ENCODE measurements at regions not wholly inside any gene's neighbourhood (a gene's known extent, or its start where the extent isn't known, plus 50 kb on each side); places are given as distances from the start of the nearest gene placed in this dataset.
A peak's percentile ranks its signal among the peaks of the same experiment; 100 is the strongest.

- no peak for TF ChIP-seq CTCF (IDR thresholded peaks at IDR 0.05)
- TF ChIP-seq EZH2phosphoT487 (IDR thresholded peaks at IDR 0.05): no peak
- TF ChIP-seq EZH2 (IDR thresholded peaks at IDR 0.05): no peak
- peaks cover 7% of the 10 kb centered on the region for H3F3A ChIP-seq (ENCODE audit: low read depth)
- H3K4me1 Mint-ChIP-seq: peaks cover 35% of the 10 kb centered on the region
- no peaks in the 10 kb centered on the region for H3K36me3 ChIP-seq
- H3K4me3 Mint-ChIP-seq: no peak overlapping the region
- no peaks in the 10 kb centered on the region for H3K9me3 ChIP-seq (ENCODE audit: low read depth)
- no peaks in the 10 kb centered on the region for H3K9me3 Mint-ChIP-seq
- H3K79me2 ChIP-seq (ENCODE audit: low read depth): no peaks in the 10 kb centered on the region
- H3K4me1 ChIP-seq: peaks cover 30% of the 10 kb centered on the region
- no peak overlapping the region for H3K4me2 ChIP-seq
- no peak for DNase-seq (ENCODE audit: low spot score)
- peaks cover 4% of the 10 kb centered on the region for H3K27me3 Mint-ChIP-seq (ENCODE audit: insufficient read depth, low read depth)
- no peaks in the 10 kb centered on the region for H3K36me3 Mint-ChIP-seq
- no peak overlapping the region for H3K27ac ChIP-seq
- H3K27ac Mint-ChIP-seq: no peak overlapping the region
- H3K9ac ChIP-seq: no peak overlapping the region
- H3K27me3 ChIP-seq: no peaks in the 10 kb centered on the region
- no peaks in the 10 kb centered on the region for H4K20me1 ChIP-seq (ENCODE audit: low read depth)
- no peak overlapping the region for H2AFZ ChIP-seq (replicated peaks)
- H3K4me3 ChIP-seq: no peak overlapping the region
Measured at GRCh38 chr7:121578669-121579068, 182.6 kb upstream of the FAM3C start.

DNA sequence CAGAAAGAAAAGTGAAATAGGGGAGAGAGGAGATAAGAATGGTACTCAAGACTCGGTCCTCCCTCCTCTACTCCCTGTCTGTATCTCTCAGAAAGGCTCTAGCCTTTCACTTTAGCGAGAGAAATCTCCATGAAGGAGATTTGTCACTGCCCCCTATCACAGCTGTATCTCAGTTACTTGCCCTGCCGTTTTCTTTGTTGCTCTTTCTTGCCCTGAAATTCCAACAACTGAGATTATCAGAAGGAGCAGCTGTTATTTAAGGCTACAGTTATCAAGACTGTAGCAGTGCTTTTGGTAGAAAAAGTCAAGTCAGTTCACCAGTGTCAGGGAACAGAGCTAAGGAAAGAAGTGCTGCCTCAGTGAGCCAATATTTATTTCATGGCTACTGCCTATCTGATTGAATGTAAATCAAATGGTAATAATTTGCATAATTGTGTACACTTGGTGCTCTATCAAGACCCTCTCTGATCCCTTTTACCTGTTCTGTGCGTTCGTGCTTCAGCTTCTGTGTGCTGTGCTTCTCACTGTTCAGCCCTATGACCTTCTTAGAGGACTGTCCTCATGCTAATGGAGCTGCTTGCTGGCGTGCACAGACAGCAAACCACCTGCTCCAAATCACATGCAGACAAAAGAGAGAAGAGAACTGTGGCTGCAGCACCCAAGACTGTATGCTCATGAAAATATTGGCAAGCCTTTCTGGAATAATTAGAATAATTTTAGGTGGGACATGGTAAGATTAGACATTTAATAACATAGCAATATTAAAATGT, 180.2 kb upstream of the FAM3C start:
- Mint-ChIP-seq H3K9me3 (no peaks in the 10 kb centered on the region), H3K27ac (peak overlapping the region; percentile 91), H3K4me1 (peaks cover 36% of the 10 kb centered on the region), H3K27me3 (ENCODE audit: insufficient read depth, low read depth) (peaks cover 4% of the 10 kb centered on the region), H3K4me3 (peak overlapping the region; percentile 16), H3K36me3 (no peaks in the 10 kb centered on the region)
- Histone ChIP-seq H3K79me2 (ENCODE audit: low read depth) (no peaks in the 10 kb centered on the region), H3K4me2 (peak overlapping the region; percentile 19), H3K36me3 (no peaks in the 10 kb centered on the region), H3K9ac (no peak overlapping the region), H3K27ac (no peak overlapping the region), H3K4me3 (no peak overlapping the region), H2AFZ (replicated peaks) (peak overlapping the region; percentile 81), H3K27me3 (no peaks in the 10 kb centered on the region), H4K20me1 (ENCODE audit: low read depth) (no peaks in the 10 kb centered on the region), H3K9me3 (ENCODE audit: low read depth) (no peaks in the 10 kb centered on the region), H3F3A (ENCODE audit: low read depth) (peaks cover 7% of the 10 kb centered on the region), H3K4me1 (peaks cover 34% of the 10 kb centered on the region)
- peak; percentile 14 for DNase-seq (ENCODE audit: low spot score)
- no peak for TF ChIP-seq CTCF (IDR thresholded peaks at IDR 0.05)
- peak; percentile 67 for TF ChIP-seq EZH2phosphoT487 (IDR thresholded peaks at IDR 0.05)

DNA sequence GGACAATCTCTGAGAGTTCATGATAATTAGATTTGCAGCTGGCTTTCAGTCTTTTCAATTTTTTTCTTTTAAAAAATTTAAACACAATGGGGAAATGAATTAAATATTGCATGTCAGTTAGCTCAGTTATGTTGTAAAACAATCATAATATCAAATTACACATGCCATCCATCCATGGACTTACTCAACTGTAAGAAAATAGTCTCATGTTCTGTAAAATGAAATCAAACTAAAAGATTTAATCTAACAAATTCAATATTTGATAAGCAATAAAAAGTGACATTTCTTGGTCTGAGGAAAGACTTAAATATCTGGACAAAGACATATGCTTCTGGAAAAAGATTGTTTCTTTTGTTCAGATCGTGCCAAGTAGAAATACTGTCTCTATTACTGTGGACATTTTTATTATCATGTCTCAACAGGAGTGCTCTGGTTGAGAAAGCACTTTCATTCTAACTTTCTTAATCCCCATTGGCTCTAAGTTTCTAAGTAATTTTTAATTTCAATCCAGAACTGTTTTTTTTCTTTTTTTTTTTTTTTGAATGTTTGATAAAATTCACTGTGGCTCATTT, 179.2 kb upstream of the FAM3C start:
- Histone ChIP-seq H3K4me3 (no peak overlapping the region), H3K36me3 (no peaks in the 10 kb centered on the region), H3K4me1 (peaks cover 34% of the 10 kb centered on the region), H3K4me2 (peak overlapping the region; percentile 19), H3K79me2 (ENCODE audit: low read depth) (no peaks in the 10 kb centered on the region), H3F3A (ENCODE audit: low read depth) (peaks cover 7% of the 10 kb centered on the region), H2AFZ (replicated peaks) (no peak overlapping the region), H4K20me1 (ENCODE audit: low read depth) (no peaks in the 10 kb centered on the region), H3K27me3 (no peaks in the 10 kb centered on the region), H3K9ac (no peak overlapping the region), H3K9me3 (ENCODE audit: low read depth) (no peaks in the 10 kb centered on the region), H3K27ac (no peak overlapping the region)
- no peak for DNase-seq (ENCODE audit: low spot score)
- Mint-ChIP-seq H3K27ac (no peak overlapping the region), H3K9me3 (no peaks in the 10 kb centered on the region), H3K36me3 (no peaks in the 10 kb centered on the region), H3K4me3 (no peak overlapping the region), H3K4me1 (peaks cover 36% of the 10 kb centered on the region), H3K27me3 (ENCODE audit: insufficient read depth, low read depth) (peaks cover 4% of the 10 kb centered on the region)
- TF ChIP-seq CTCF (IDR thresholded peaks at IDR 0.05) (no peak), EZH2 (IDR thresholded peaks at IDR 0.05) (no peak)

All from neural progenitor cell (in vitro differentiated cells).